ENCODE measurements at regions not wholly inside any gene's neighbourhood (a gene's known extent, or its start where the extent isn't known, plus 50 kb on each side); places are given as distances from the start of the nearest gene placed in this dataset.

DNA sequence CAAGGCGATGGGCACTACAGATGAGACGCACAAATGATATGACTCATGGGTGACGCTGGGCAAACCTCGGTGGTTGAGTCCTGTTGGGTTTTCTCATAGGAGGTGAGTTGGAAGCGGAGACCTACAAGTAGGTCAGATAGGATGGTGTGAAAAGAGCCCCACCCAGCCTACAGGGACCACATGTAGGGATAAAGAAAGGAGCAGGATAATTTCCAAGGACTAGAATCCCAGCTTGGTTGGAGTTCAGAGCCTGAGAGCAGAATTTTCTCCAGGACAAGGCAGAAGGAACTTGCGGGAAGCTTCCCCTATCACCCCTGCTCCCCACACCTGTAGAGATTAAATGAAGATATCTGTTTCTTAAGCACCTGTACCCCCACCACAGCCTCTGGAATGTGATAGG lies 489.7 kb upstream of the CDH4 start:
- TF ChIP-seq, protein P1, sequence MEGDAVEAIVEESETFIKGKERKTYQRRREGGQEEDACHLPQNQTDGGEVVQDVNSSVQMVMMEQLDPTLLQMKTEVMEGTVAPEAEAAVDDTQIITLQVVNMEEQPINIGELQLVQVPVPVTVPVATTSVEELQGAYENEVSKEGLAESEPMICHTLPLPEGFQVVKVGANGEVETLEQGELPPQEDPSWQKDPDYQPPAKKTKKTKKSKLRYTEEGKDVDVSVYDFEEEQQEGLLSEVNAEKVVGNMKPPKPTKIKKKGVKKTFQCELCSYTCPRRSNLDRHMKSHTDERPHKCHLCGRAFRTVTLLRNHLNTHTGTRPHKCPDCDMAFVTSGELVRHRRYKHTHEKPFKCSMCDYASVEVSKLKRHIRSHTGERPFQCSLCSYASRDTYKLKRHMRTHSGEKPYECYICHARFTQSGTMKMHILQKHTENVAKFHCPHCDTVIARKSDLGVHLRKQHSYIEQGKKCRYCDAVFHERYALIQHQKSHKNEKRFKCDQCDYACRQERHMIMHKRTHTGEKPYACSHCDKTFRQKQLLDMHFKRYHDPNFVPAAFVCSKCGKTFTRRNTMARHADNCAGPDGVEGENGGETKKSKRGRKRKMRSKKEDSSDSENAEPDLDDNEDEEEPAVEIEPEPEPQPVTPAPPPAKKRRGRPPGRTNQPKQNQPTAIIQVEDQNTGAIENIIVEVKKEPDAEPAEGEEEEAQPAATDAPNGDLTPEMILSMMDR (conservative IDR thresholded peaks at IDR 0.05; ENCODE audit: low read depth, low read length) = no peak
- no peak for TF ChIP-seq POLR2A (IDR thresholded peaks at IDR 0.05; ENCODE audit: low read depth, low read length)
- TF ChIP-seq, protein P2, sequence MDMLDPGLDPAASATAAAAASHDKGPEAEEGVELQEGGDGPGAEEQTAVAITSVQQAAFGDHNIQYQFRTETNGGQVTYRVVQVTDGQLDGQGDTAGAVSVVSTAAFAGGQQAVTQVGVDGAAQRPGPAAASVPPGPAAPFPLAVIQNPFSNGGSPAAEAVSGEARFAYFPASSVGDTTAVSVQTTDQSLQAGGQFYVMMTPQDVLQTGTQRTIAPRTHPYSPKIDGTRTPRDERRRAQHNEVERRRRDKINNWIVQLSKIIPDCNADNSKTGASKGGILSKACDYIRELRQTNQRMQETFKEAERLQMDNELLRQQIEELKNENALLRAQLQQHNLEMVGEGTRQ (IDR thresholded peaks at IDR 0.05; ENCODE audit: low read depth, low read length) = no peak
- no peak for TF ChIP-seq MXI1 (IDR thresholded peaks at IDR 0.05; ENCODE audit: borderline replicate concordance, low read depth, low read length)
- no peak for TF ChIP-seq SMC3 (IDR thresholded peaks at IDR 0.05; ENCODE audit: low read depth, low read length)
- no peak for TF ChIP-seq CEBPB (IDR thresholded peaks at IDR 0.05; ENCODE audit: low read depth, low read length)
- no peak for TF ChIP-seq MAFK (IDR thresholded peaks at IDR 0.05; ENCODE audit: low read depth, low read length)
- TF ChIP-seq RAD21 (IDR thresholded peaks at IDR 0.05; ENCODE audit: low read length) = no peak
- TF ChIP-seq RFX5 (IDR thresholded peaks at IDR 0.05; ENCODE audit: low read depth, low read length) = no peak
- TF ChIP-seq RCOR1 (IDR thresholded peaks at IDR 0.05; ENCODE audit: insufficient replicate concordance, low read length) = no peak
